Endodermal cell (in vitro differentiated cells): ENCODE measurements at regions not wholly inside any gene's neighbourhood (a gene's known extent, or its start where the extent isn't known, plus 50 kb on each side); places are given as distances from the start of the nearest gene placed in this dataset.

Experiments
- DNase-seq: peaks from one replicate; pipeline ENCODE4 v3.0.0-alpha.2; 2017
- H3K27ac ChIP-seq: 2 replicates; pipeline ENCODE4 v1.5.1; 2013; ENCODE audit warnings: mild to moderate bottlenecking, low read depth, low read length, moderate library complexity
- H3K27me3 ChIP-seq: 2 replicates; pipeline ENCODE4 v1.6.1; 2013; ENCODE audit warnings: mild to moderate bottlenecking, low read length, moderate library complexity; ENCODE audit not compliant: insufficient read depth, control insufficient read depth, poor library complexity, severe bottlenecking
- H3K36me3 ChIP-seq: 2 replicates; pipeline ENCODE4 v1.7.0; 2013; ENCODE audit warnings: mild to moderate bottlenecking, low read length, moderate library complexity; ENCODE audit not compliant: control insufficient read depth, insufficient read depth
- H3K4me1 ChIP-seq: one replicate; pipeline ENCODE4 v1.7.0; 2013; ENCODE audit warnings: low read length; ENCODE audit not compliant: control insufficient read depth, insufficient read depth
- H3K4me3 ChIP-seq: 2 replicates; pipeline ENCODE4 v1.5.1; 2013; ENCODE audit warnings: mild to moderate bottlenecking, low read length, moderate library complexity
- H3K9ac ChIP-seq: 2 replicates; pipeline ENCODE4 v1.6.1; 2013; ENCODE audit warnings: mild to moderate bottlenecking, low read length, moderate library complexity; ENCODE audit not compliant: poor library complexity, severe bottlenecking; ENCODE audit errors: extremely low read depth
- H3K9me3 ChIP-seq: 2 replicates; pipeline ENCODE4 v1.6.1; 2013; ENCODE audit warnings: mild to moderate bottlenecking, low read length, moderate library complexity; ENCODE audit not compliant: control insufficient read depth
- H3K27ac Mint-ChIP-seq: 2 replicates; pipeline ENCODE4 v1.8.0; 2020; ENCODE audit warnings: mixed read lengths
- H3K27me3 Mint-ChIP-seq: 2 replicates; pipeline ENCODE4 v1.8.0; 2021; ENCODE audit warnings: mild to moderate bottlenecking, mixed read lengths; ENCODE audit not compliant: insufficient read depth
- H3K36me3 Mint-ChIP-seq: 2 replicates; pipeline ENCODE4 v1.8.0; 2020; ENCODE audit warnings: low read depth, mixed read lengths
- H3K4me1 Mint-ChIP-seq: 2 replicates; pipeline ENCODE4 v1.8.0; 2020; ENCODE audit warnings: mixed read lengths
- H3K4me3 Mint-ChIP-seq: 2 replicates; pipeline ENCODE4 v1.8.0; 2020; ENCODE audit warnings: mild to moderate bottlenecking, moderate library complexity, mixed read lengths
- H3K9me3 Mint-ChIP-seq: 2 replicates; pipeline ENCODE4 v1.8.0; 2020; ENCODE audit warnings: mild to moderate bottlenecking, mixed read lengths
- WGBS, 2 experiments: methylation state at CpG; one replicate each; pipeline versions ENCODE4 v1.1.5 to v1.1.7; 2013; ENCODE audit warnings: missing lambda C conversion rate in 2 of 2, mixed read lengths in 1 of 2; ENCODE audit not compliant: insufficient coverage in 1 of 2, insufficient read length in 1 of 2; 5-methylcytosine and 5-hydroxymethylcytosine counted together
- TF ChIP-seq, protein P1 (sequence below): fragments of 200-600 bp; sonication (generic); conservative IDR thresholded peaks from 2 replicates; pipeline ENCODE4 v1.5.0; 2021; ENCODE audit warnings: antibody characterized with exemption, mild to moderate bottlenecking

DNA sequence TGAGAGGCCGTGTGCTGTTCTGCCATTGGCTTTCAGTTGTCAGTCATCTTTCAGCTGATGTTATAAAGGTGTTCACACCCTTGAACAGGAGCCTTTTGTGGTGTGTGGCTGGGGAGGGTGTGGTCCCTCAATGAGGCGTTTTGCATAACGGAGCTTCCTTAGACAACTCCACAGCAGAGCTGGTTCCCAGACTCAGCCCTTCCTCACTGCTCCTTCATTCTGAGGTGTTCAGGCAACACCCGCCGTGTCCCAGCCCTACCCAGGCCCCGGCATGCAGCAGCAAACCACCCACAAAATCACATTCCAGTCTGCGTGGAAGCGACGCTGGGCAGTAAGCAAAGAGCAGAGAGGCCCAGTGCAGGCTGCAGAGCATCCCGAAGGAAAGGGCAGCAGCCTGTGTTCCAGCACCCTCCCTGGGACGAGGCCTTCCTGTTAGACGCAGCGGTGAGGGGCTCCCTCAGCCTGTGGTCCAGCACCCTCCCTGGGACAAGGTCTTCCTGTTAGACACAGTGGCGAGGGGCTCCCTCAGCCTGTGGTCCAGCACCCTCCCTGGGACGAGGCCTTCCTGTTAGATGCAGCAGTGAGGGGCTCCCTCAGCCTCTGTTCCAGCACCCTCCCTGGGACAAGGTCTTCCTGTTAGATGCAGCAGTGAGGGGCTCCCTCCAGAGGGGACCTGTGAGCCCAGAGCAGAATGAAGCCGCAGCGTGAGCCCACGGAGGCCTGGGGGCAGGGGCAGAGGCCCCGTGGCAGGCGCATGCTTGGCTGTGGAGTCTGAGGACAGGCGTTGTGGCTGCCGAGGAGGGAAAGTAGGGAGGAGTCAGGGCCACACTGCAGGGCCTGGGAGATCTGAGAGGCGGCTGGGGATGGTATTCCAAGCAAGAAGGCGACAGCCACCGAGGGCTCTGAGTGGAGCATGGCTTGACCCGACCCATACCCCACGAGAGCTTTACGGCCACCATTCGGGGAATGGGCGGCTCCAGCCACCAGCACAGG is 201.8 kb upstream of the HDAC4 start:
- Histone ChIP-seq H3K27me3 (no peaks in the 10 kb centered on the region), H3K4me3 (no peak overlapping the region), H3K9me3 (no peaks in the 10 kb centered on the region), H3K36me3 (no peaks in the 10 kb centered on the region), H3K27ac (no peak overlapping the region), H3K9ac (no peak overlapping the region), H3K4me1 (no peaks in the 10 kb centered on the region)
- Mint-ChIP-seq H3K27ac (no peak overlapping the region), H3K27me3 (no peaks in the 10 kb centered on the region), H3K4me1 (no peaks in the 10 kb centered on the region), H3K9me3 (no peaks in the 10 kb centered on the region), H3K4me3 (no peak overlapping the region), H3K36me3 (no peaks in the 10 kb centered on the region)
- DNase-seq: peak; percentile 55
- WGBS, 2 experiments: 90 to 95% methylated on average over 16 to 30 of the region's 30 CpGs
- TF ChIP-seq, protein P1, sequence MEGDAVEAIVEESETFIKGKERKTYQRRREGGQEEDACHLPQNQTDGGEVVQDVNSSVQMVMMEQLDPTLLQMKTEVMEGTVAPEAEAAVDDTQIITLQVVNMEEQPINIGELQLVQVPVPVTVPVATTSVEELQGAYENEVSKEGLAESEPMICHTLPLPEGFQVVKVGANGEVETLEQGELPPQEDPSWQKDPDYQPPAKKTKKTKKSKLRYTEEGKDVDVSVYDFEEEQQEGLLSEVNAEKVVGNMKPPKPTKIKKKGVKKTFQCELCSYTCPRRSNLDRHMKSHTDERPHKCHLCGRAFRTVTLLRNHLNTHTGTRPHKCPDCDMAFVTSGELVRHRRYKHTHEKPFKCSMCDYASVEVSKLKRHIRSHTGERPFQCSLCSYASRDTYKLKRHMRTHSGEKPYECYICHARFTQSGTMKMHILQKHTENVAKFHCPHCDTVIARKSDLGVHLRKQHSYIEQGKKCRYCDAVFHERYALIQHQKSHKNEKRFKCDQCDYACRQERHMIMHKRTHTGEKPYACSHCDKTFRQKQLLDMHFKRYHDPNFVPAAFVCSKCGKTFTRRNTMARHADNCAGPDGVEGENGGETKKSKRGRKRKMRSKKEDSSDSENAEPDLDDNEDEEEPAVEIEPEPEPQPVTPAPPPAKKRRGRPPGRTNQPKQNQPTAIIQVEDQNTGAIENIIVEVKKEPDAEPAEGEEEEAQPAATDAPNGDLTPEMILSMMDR: no peak

DNA sequence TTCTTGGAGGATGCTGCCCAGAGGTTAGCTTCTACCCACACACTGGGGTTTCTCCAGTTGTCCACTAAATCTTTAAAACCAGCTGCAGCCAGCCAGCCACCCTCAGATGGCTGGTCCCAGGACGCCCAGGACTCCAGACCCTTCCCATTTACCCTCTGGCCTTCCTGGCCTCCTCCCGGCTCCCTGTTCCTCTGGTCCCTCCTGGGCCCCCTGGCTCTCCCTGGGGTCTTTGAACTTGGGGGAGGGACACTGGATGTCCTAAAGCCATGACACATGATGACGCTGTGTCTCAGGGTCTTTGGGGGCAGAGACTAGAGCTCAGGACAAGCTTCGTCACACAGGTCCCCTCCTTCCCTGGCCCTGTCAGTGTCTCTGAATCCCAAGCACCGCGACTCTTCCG is 201.1 kb upstream of the HDAC4 start:
- no peak overlapping the region for H3K4me3 ChIP-seq
- Mint-ChIP-seq H3K9me3 (no peaks in the 10 kb centered on the region), H3K4me3 (no peak overlapping the region), H3K27me3 (no peaks in the 10 kb centered on the region), H3K27ac (no peak overlapping the region), H3K4me1 (no peaks in the 10 kb centered on the region), H3K36me3 (no peaks in the 10 kb centered on the region)
- no peaks in the 10 kb centered on the region for H3K27me3 ChIP-seq
- WGBS, 2 experiments: 91% methylated on average over 7 of the region's 7 CpGs; no CpG with 5 or more reads in 1 of the 2 experiments
- TF ChIP-seq, protein P1: no peak
- no peaks in the 10 kb centered on the region for H3K4me1 ChIP-seq
- DNase-seq: peak; percentile 33
- no peaks in the 10 kb centered on the region for H3K36me3 ChIP-seq
- H3K27ac ChIP-seq: no peak overlapping the region
- H3K9me3 ChIP-seq: no peaks in the 10 kb centered on the region
- no peak overlapping the region for H3K9ac ChIP-seq

DNA sequence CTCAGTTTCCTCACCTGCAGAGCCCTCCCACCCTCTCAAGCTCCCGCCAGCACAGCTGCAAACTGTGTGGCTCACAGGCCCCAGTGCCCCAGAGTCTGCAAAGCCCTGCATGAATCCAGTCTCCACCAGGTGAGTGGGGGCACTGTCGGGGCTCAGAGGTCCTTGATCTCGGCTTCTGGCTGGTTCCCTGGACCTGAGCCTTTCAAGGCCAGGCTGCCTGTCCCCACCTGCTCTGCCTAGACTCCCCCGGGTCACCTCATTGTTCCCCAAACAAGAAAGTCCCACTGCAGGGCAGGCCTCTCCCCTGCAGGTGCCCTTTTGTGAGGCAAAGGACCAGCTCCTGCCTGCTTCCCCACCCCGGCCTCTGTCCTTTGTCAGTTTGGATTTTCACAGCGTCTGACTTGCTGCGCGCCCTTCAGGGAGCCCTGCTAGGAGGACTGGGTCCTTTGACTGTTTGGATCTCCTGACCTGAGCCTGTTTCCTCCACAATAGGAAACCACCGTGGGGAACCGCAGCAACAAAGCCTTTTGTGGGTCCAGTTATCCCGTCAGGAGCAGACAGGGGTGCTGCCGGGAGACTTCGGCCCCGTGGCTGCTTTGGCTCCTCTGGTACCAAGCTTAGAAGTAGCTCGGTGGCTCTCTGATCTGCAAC is 200.5 kb upstream of the HDAC4 start:
- Mint-ChIP-seq H3K4me1 (no peaks in the 10 kb centered on the region), H3K4me3 (no peak overlapping the region), H3K9me3 (no peaks in the 10 kb centered on the region), H3K36me3 (no peaks in the 10 kb centered on the region), H3K27me3 (no peaks in the 10 kb centered on the region), H3K27ac (no peak overlapping the region)
- Histone ChIP-seq H3K4me1 (no peaks in the 10 kb centered on the region), H3K4me3 (no peak overlapping the region), H3K27me3 (no peaks in the 10 kb centered on the region), H3K9me3 (no peaks in the 10 kb centered on the region), H3K36me3 (no peaks in the 10 kb centered on the region), H3K27ac (no peak overlapping the region), H3K9ac (no peak overlapping the region)
- DNase-seq: peak; percentile 43
- TF ChIP-seq, protein P1: no peak
- 74 to 79% methylated on average over 8 to 15 of the region's 15 CpGs for WGBS, 2 experiments
